SK-N-SH (cell line): ENCODE measurements at regions not wholly inside any gene's neighbourhood (a gene's known extent, or its start where the extent isn't known, plus 50 kb on each side); places are given as distances from the start of the nearest gene placed in this dataset.

ENCODE experiments used
- CTCF ChIA-PET: fragments of 300-600, 350-600 bp; formaldehyde crosslinking; extraction: SDS; loops from one replicate; lab custom pipeline; 2021; lab: Yijun Ruan, JAX
- POLR2A ChIA-PET: fragments of 350-600 bp; sonication (Branson Sonifier 250); formaldehyde crosslinking; extraction: SDS; loops from one replicate; lab custom pipeline; 2020; ENCODE audit warnings: antibody characterized with exemption, inconsistent platforms; lab: Yijun Ruan, JAX
- DNase-seq: peaks from one replicate; pipeline ENCODE4 v3.0.0; 2012
- H2AFZ ChIP-seq: fragments of 200-600 bp; sonication (generic); 2 replicates; pipeline ENCODE4 v1.8.1; 2016; ENCODE audit warnings: antibody characterized with exemption, mild to moderate bottlenecking, low read depth
- H3F3A ChIP-seq: fragments of 200-600 bp; sonication (generic); replicated peaks from 2 replicates; pipeline ENCODE3; 2016; ENCODE audit warnings: antibody characterized with exemption, mild to moderate bottlenecking; ENCODE audit not compliant: insufficient read depth
- H3K27ac ChIP-seq, 2 experiments: fragments of 200-500 bp in 1 of 2; fragments of 200-600 bp in 1 of 2; sonication (Bioruptor generic) in 1 of 2; sonication (generic), shearing (Covaris generic) in 1 of 2; 2 replicates each; pipeline versions ENCODE4 v1.5.1 to v1.6.1; 2014 to 2016; ENCODE audit warnings: low read depth in 2 of 2, inconsistent platforms in 1 of 2, low read length in 1 of 2, mild to moderate bottlenecking in 1 of 2, mixed read lengths in 1 of 2
- H3K27me3 ChIP-seq: fragments of 200-600 bp; sonication (generic), shearing (Covaris generic); 2 replicates; pipeline ENCODE4 v1.6.1; 2016; ENCODE audit warnings: mixed run types; ENCODE audit not compliant: insufficient read depth
- H3K36me3 ChIP-seq, 2 experiments: fragments of 200-500 bp in 1 of 2; fragments of 200-600 bp in 1 of 2; sonication (Bioruptor generic) in 1 of 2; sonication (generic) in 1 of 2; replicated peaks in 1 of 2; 2 replicates each; pipeline versions ENCODE3 to v1.5.1; 2014 to 2016; ENCODE audit warnings: low read length in 1 of 2, mild to moderate bottlenecking in 1 of 2; ENCODE audit not compliant: insufficient read depth in 2 of 2, control insufficient read depth in 1 of 2
- H3K4me1 ChIP-seq, 2 experiments: fragments of 200-500 bp in 1 of 2; fragments of 200-600 bp in 1 of 2; sonication (Bioruptor generic) in 1 of 2; sonication (generic), shearing (Covaris generic) in 1 of 2; 2 replicates each; pipeline versions ENCODE4 v1.5.1 to v1.6.1; 2014 to 2016; ENCODE audit warnings: low read depth in 1 of 2, low read length in 1 of 2, mixed run types in 1 of 2; ENCODE audit not compliant: insufficient read depth in 2 of 2, control insufficient read depth in 1 of 2
- H3K4me2 ChIP-seq: fragments of 200-600 bp; sonication (generic), shearing (Covaris generic); 2 replicates; pipeline ENCODE4 v1.6.1; 2017; ENCODE audit warnings: mixed run types
- H3K4me3 ChIP-seq, 2 experiments: fragments of 200-500 bp in 1 of 2; fragments of 200-600 bp in 1 of 2; sonication (Bioruptor generic) in 1 of 2; sonication (generic), shearing (Covaris generic) in 1 of 2; 2 replicates each; pipeline versions ENCODE4 v1.5.1 to v1.8.1; 2014 to 2016; ENCODE audit warnings: low read depth in 2 of 2, inconsistent platforms in 1 of 2, low read length in 1 of 2, mild to moderate bottlenecking in 1 of 2, mixed read lengths in 1 of 2, moderate library complexity in 1 of 2
- H3K79me2 ChIP-seq: fragments of 200-600 bp; sonication (generic); 2 replicates; pipeline ENCODE4 v1.8.1; 2017; ENCODE audit warnings: mild to moderate bottlenecking; ENCODE audit not compliant: insufficient read depth
- H3K9ac ChIP-seq: fragments of 200-600 bp; sonication (generic); 2 replicates; pipeline ENCODE4 v1.6.1; 2017; ENCODE audit warnings: mixed run types
- H3K9me2 ChIP-seq: fragments of 200-600 bp; sonication (generic); 2 replicates; pipeline ENCODE4 v1.6.1; 2017; ENCODE audit warnings: mixed run types
- H3K9me3 ChIP-seq: fragments of 200-600 bp; sonication (generic); 2 replicates; pipeline ENCODE4 v1.6.1; 2017; ENCODE audit warnings: mixed run types, mild to moderate bottlenecking, moderate library complexity
- H4K20me1 ChIP-seq: fragments of 200-600 bp; sonication (generic); 2 replicates; pipeline ENCODE4 v1.6.1; 2017; ENCODE audit warnings: mild to moderate bottlenecking, mixed run types; ENCODE audit not compliant: insufficient read depth
- EP300 ChIP-seq, 2 experiments: IDR thresholded peaks; 2 replicates each; pipeline versions ENCODE4 v1.4.0 to v1.6.1; 2012; ENCODE audit warnings: borderline replicate concordance in 1 of 2, low read depth in 1 of 2, low read length in 1 of 2
- EZH2phosphoT487 ChIP-seq: fragments of 200-600 bp; sonication (generic); IDR thresholded peaks from 2 replicates; pipeline ENCODE4 v1.6.1; 2017; ENCODE audit warnings: low read depth, mixed run types, mild to moderate bottlenecking, antibody characterized with exemption, moderate library complexity, borderline replicate concordance
- FOSL2 ChIP-seq: IDR thresholded peaks from 2 replicates; pipeline ENCODE4 v1.4.0; 2012; ENCODE audit warnings: low read depth, mild to moderate bottlenecking, moderate library complexity, borderline replicate concordance
- GABPA ChIP-seq: IDR thresholded peaks from 2 replicates; pipeline ENCODE4 v1.4.0; 2012; ENCODE audit warnings: low read depth, mild to moderate bottlenecking
- JUND ChIP-seq: IDR thresholded peaks from 2 replicates; pipeline ENCODE4 v1.4.0; 2012
- MEF2A ChIP-seq: IDR thresholded peaks from 2 replicates; pipeline ENCODE4 v1.4.0; 2012; ENCODE audit warnings: low read depth, borderline replicate concordance
- MXI1 ChIP-seq: IDR thresholded peaks from 2 replicates; pipeline ENCODE4 v1.6.1; 2012; ENCODE audit warnings: mild to moderate bottlenecking, low read depth, low read length, improper control_type of control experiment
- NFIC ChIP-seq: IDR thresholded peaks from 2 replicates; pipeline ENCODE4 v1.4.0; 2012; ENCODE audit warnings: borderline replicate concordance
- POLR2AphosphoS5 ChIP-seq: IDR thresholded peaks from 2 replicates; pipeline ENCODE4 v1.6.1; 2012; ENCODE audit warnings: low read depth, low read length
- RAD21 ChIP-seq: IDR thresholded peaks from 2 replicates; pipeline ENCODE4 v1.6.1; 2012; ENCODE audit warnings: mild to moderate bottlenecking, low read length
- RFX5 ChIP-seq: IDR thresholded peaks from 2 replicates; pipeline ENCODE4 v1.6.1; 2012; ENCODE audit warnings: mild to moderate bottlenecking, improper control_type of control experiment, low read length
- RXRA ChIP-seq: IDR thresholded peaks from 2 replicates; pipeline ENCODE4 v1.4.0; 2012; ENCODE audit warnings: low read depth, mild to moderate bottlenecking, borderline replicate concordance
- TAF1 ChIP-seq: IDR thresholded peaks from 2 replicates; pipeline ENCODE4 v1.6.1; 2012; ENCODE audit warnings: low read depth, mild to moderate bottlenecking, low read length, moderate library complexity, borderline replicate concordance
- TCF12 ChIP-seq: IDR thresholded peaks from 2 replicates; pipeline ENCODE4 v1.4.0; 2012
- YY1 ChIP-seq: IDR thresholded peaks from 2 replicates; pipeline ENCODE4 v1.4.0; 2012; ENCODE audit warnings: low read depth, mild to moderate bottlenecking
- WGBS: methylation state at CpG from one replicate; pipeline ENCODE4 v1.1.6; 2017; ENCODE audit warnings: low lambda C conversion rate; 5-methylcytosine and 5-hydroxymethylcytosine counted together
- TF ChIP-seq, protein P1 (sequence below): fragments of 200-600 bp; sonication (generic); IDR thresholded peaks from 2 replicates; pipeline ENCODE4 v1.6.1; 2017; ENCODE audit warnings: antibody characterized with exemption, mild to moderate bottlenecking, moderate library complexity
- TF ChIP-seq, protein P2 (sequence below): IDR thresholded peaks from 2 replicates; pipeline ENCODE4; 2012
- TF ChIP-seq, protein P3 (sequence below): IDR thresholded peaks from 2 replicates; pipeline ENCODE4 v1.4.0; 2012; ENCODE audit warnings: low read depth
- TF ChIP-seq, protein P4 (sequence below): IDR thresholded peaks from 2 replicates; pipeline ENCODE4 v1.4.0; 2012; ENCODE audit warnings: low read depth, borderline replicate concordance
- TF ChIP-seq, protein P5 (sequence below): fragments of 150-350 bp; IDR thresholded peaks from 2 replicates; pipeline ENCODE4 v1.6.1; 2017; ENCODE audit warnings: antibody characterized with exemption, low read length, low read depth, borderline replicate concordance

GRCh38 chr16:62738666-62739460 lies 702.6 kb upstream of the CDH8 start:
- CTCF ChIA-PET, result interaction anchor here (0.8 to 1.3 kb wide), 2 partner anchors 14 to 53 kb away, joined by 3 read pairs; no protein-coding TSS in a partner anchor
- Histone ChIP-seq H2AFZ (no peak overlapping the region), H3K4me3 (no peak overlapping the region), H3K36me3 (no peaks in the 10 kb centered on the region), H3K9ac (no peak overlapping the region), H3K4me2 (no peak overlapping the region), H3K27me3 (no peaks in the 10 kb centered on the region), H3F3A (no peaks in the 10 kb centered on the region), H3K9me3 (no peaks in the 10 kb centered on the region), H3K79me2 (no peaks in the 10 kb centered on the region), H3K9me2 (no peaks in the 10 kb centered on the region), H3K27ac (no peak overlapping the region), H3K4me1 (no peaks in the 10 kb centered on the region), H4K20me1 (no peaks in the 10 kb centered on the region)
- WGBS, result 31% methylated on average over 3 of the region's 3 CpGs
- POLR2A ChIA-PET, result no interaction called here
- no peak for DNase-seq
- TF ChIP-seq TCF12, result no peak
- TF ChIP-seq YY1, result no peak
- TF ChIP-seq, protein P1, sequence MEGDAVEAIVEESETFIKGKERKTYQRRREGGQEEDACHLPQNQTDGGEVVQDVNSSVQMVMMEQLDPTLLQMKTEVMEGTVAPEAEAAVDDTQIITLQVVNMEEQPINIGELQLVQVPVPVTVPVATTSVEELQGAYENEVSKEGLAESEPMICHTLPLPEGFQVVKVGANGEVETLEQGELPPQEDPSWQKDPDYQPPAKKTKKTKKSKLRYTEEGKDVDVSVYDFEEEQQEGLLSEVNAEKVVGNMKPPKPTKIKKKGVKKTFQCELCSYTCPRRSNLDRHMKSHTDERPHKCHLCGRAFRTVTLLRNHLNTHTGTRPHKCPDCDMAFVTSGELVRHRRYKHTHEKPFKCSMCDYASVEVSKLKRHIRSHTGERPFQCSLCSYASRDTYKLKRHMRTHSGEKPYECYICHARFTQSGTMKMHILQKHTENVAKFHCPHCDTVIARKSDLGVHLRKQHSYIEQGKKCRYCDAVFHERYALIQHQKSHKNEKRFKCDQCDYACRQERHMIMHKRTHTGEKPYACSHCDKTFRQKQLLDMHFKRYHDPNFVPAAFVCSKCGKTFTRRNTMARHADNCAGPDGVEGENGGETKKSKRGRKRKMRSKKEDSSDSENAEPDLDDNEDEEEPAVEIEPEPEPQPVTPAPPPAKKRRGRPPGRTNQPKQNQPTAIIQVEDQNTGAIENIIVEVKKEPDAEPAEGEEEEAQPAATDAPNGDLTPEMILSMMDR, result no peak
- TF ChIP-seq, protein P2, sequence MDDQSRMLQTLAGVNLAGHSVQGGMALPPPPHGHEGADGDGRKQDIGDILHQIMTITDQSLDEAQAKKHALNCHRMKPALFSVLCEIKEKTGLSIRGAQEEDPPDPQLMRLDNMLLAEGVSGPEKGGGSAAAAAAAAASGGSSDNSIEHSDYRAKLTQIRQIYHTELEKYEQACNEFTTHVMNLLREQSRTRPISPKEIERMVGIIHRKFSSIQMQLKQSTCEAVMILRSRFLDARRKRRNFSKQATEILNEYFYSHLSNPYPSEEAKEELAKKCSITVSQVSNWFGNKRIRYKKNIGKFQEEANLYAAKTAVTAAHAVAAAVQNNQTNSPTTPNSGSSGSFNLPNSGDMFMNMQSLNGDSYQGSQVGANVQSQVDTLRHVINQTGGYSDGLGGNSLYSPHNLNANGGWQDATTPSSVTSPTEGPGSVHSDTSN, result no peak
- no peak for TF ChIP-seq POLR2AphosphoS5
- no peak for TF ChIP-seq RFX5
- TF ChIP-seq RAD21, result no peak
- TF ChIP-seq, protein P3, sequence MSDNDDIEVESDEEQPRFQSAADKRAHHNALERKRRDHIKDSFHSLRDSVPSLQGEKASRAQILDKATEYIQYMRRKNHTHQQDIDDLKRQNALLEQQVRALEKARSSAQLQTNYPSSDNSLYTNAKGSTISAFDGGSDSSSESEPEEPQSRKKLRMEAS, result no peak
- no peak for TF ChIP-seq TAF1
- no peak for TF ChIP-seq RXRA
- no peak for TF ChIP-seq EZH2phosphoT487

GRCh38 chr16:62732092-62732491 lies 695.9 kb upstream of the CDH8 start:
- CTCF ChIA-PET, result no interaction called here
- TF ChIP-seq TCF12 (no peak), MEF2A (no peak), JUND (no peak), EP300 (IDR thresholded peaks at IDR 0.05; ENCODE audit: borderline replicate concordance in 1 of 2, low read depth in 1 of 2, low read length in 1 of 2) (no peak), MXI1 (no peak), NFIC (no peak), FOSL2 (no peak), GABPA (no peak), RAD21 (no peak), TAF1 (no peak), RFX5 (no peak)
- TF ChIP-seq, protein P1, result no peak
- TF ChIP-seq, protein P4, sequence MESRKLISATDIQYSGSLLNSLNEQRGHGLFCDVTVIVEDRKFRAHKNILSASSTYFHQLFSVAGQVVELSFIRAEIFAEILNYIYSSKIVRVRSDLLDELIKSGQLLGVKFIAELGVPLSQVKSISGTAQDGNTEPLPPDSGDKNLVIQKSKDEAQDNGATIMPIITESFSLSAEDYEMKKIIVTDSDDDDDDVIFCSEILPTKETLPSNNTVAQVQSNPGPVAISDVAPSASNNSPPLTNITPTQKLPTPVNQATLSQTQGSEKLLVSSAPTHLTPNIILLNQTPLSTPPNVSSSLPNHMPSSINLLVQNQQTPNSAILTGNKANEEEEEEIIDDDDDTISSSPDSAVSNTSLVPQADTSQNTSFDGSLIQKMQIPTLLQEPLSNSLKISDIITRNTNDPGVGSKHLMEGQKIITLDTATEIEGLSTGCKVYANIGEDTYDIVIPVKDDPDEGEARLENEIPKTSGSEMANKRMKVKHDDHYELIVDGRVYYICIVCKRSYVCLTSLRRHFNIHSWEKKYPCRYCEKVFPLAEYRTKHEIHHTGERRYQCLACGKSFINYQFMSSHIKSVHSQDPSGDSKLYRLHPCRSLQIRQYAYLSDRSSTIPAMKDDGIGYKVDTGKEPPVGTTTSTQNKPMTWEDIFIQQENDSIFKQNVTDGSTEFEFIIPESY, result no peak
- TF ChIP-seq, protein P5, sequence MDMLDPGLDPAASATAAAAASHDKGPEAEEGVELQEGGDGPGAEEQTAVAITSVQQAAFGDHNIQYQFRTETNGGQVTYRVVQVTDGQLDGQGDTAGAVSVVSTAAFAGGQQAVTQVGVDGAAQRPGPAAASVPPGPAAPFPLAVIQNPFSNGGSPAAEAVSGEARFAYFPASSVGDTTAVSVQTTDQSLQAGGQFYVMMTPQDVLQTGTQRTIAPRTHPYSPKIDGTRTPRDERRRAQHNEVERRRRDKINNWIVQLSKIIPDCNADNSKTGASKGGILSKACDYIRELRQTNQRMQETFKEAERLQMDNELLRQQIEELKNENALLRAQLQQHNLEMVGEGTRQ, result no peak

More at GRCh38 chr16:62732092-62732491, 695.9 kb upstream of the CDH8 start:
- H3K9me2 ChIP-seq, result no peaks in the 10 kb centered on the region
- POLR2A ChIA-PET, result no interaction called here
- H3K9ac ChIP-seq, result no peak overlapping the region
- H3K79me2 ChIP-seq, result no peaks in the 10 kb centered on the region
- H3F3A ChIP-seq, result no peaks in the 10 kb centered on the region
- H3K27ac ChIP-seq, result no peak overlapping the region
- H3K9me3 ChIP-seq, result no peaks in the 10 kb centered on the region
- H3K36me3 ChIP-seq, result no peaks in the 10 kb centered on the region
- H4K20me1 ChIP-seq, result no peaks in the 10 kb centered on the region
- no peak overlapping the region for H3K4me2 ChIP-seq
- no peaks in the 10 kb centered on the region for H3K27me3 ChIP-seq
- no peak overlapping the region for H3K4me3 ChIP-seq
- no peak overlapping the region for H2AFZ ChIP-seq
- no peaks in the 10 kb centered on the region for H3K4me1 ChIP-seq
- no peak for DNase-seq
